Ecto neural progenitor cell (in vitro differentiated cells): ENCODE measurements at regions not wholly inside any gene's neighbourhood (a gene's known extent, or its start where the extent isn't known, plus 50 kb on each side); places are given as distances from the start of the nearest gene placed in this dataset.
"Not testable (repeated sequence)": the region's sequence is repeated elsewhere in the genome, so short reads cannot be mapped to it uniquely, and the experiment has no call there.

ENCODE experiments used
- DNase-seq: peaks from one replicate; pipeline ENCODE4 v3.0.0-alpha.2; 2018; ENCODE audit warnings: low spot score

- no peak for DNase-seq
These were observed 66.1 kb downstream of the GADD45G start for GRCh38 chr9:89670801-89671434.

GRCh38 chr9:89674667-89675057 lies 69.8 kb downstream of the GADD45G start:
- DNase-seq, result no peak

GRCh38 chr9:89675058-89675742 lies 70.4 kb downstream of the GADD45G start:
- DNase-seq, result peak; percentile 82

- no peak for DNase-seq
These were observed 71.5 kb downstream of the GADD45G start for GRCh38 chr9:89676281-89676680.

- peak; percentile 86 for DNase-seq
These were observed 73.0 kb downstream of the GADD45G start for GRCh38 chr9:89677702-89678395.

- no peak for DNase-seq
These were observed 73.7 kb downstream of the GADD45G start for GRCh38 chr9:89678396-89679015.

GRCh38 chr9:89679016-89679415 lies 74.2 kb downstream of the GADD45G start:
- DNase-seq, result no peak

- DNase-seq, result no peak
These were observed 74.8 kb downstream of the GADD45G start for GRCh38 chr9:89679581-89679980.

- DNase-seq, result no peak
These were observed 76.0 kb downstream of the GADD45G start for GRCh38 chr9:89680547-89681467.

- DNase-seq, result not testable (repeated sequence)
These were observed 76.7 kb downstream of the GADD45G start for GRCh38 chr9:89681468-89681859.

GRCh38 chr9:89683626-89684025 lies 78.8 kb downstream of the GADD45G start:
- no peak for DNase-seq

GRCh38 chr9:89684218-89684617 lies 79.4 kb downstream of the GADD45G start:
- no peak for DNase-seq

- DNase-seq, result no peak
These were observed 80.3 kb downstream of the GADD45G start for GRCh38 chr9:89684912-89685636.

GRCh38 chr9:89685698-89686097 lies 80.9 kb downstream of the GADD45G start:
- no peak for DNase-seq

- DNase-seq, result no peak
These were observed 81.3 kb downstream of the GADD45G start for GRCh38 chr9:89686126-89686525.

GRCh38 chr9:89686621-89687020 lies 81.8 kb downstream of the GADD45G start:
- DNase-seq, result no peak

GRCh38 chr9:89687188-89687587 lies 82.4 kb downstream of the GADD45G start:
- DNase-seq, result no peak

- DNase-seq, result no peak
These were observed 83.0 kb downstream of the GADD45G start for GRCh38 chr9:89687848-89688247.

- DNase-seq, result not testable (repeated sequence)
These were observed 84.5 kb downstream of the GADD45G start for GRCh38 chr9:89689321-89689720.

GRCh38 chr9:89690334-89690912 lies 85.6 kb downstream of the GADD45G start:
- DNase-seq, result no peak

- peak; percentile 72 for DNase-seq
These were observed 90.7 kb downstream of the GADD45G start for GRCh38 chr9:89695441-89695891.
